GM19468 (cell line): ENCODE measurements at regions not wholly inside any gene's neighbourhood (a gene's known extent, or its start where the extent isn't known, plus 50 kb on each side); places are given as distances from the start of the nearest gene placed in this dataset.

Source experiments
- ATAC-seq: cut with Tn5 transposase; IDR thresholded peaks from one replicate; pipeline ENCODE4 v1.9.1; 2021; ENCODE audit warnings: mild to moderate bottlenecking, moderate library complexity, moderate number of reproducible peaks; ENCODE audit not compliant: unreplicated experiment; ENCODE audit errors: extremely low read depth

GRCh38 chr1:238279694-238280380 lies 389.1 kb upstream of the ZP4 start:
- ATAC-seq, result no peak

GRCh38 chr1:238272145-238272544 lies 381.4 kb upstream of the ZP4 start:
- no peak for ATAC-seq

- no peak for ATAC-seq
Measured at GRCh38 chr1:238265866-238266265, 375.1 kb upstream of the ZP4 start.

- no peak for ATAC-seq
Measured at GRCh38 chr1:238264951-238265350, 374.2 kb upstream of the ZP4 start.

GRCh38 chr1:238258510-238258909 lies 367.8 kb upstream of the ZP4 start:
- no peak for ATAC-seq

- ATAC-seq, result no peak
Measured at GRCh38 chr1:238257018-238257621, 366.4 kb upstream of the ZP4 start.

GRCh38 chr1:238254935-238255334 lies 364.2 kb upstream of the ZP4 start:
- ATAC-seq, result no peak

- peak; percentile 37 for ATAC-seq
Measured at GRCh38 chr1:238252033-238252802, 361.5 kb upstream of the ZP4 start.

GRCh38 chr1:238248356-238248755 lies 357.6 kb upstream of the ZP4 start:
- no peak for ATAC-seq

GRCh38 chr1:238242181-238242580 lies 351.5 kb upstream of the ZP4 start:
- no peak for ATAC-seq

- no peak for ATAC-seq
Measured at GRCh38 chr1:238241607-238242006, 350.9 kb upstream of the ZP4 start.

- ATAC-seq, result no peak
Measured at GRCh38 chr1:238239343-238239742, 348.6 kb upstream of the ZP4 start.

- no peak for ATAC-seq
Measured at GRCh38 chr1:238233966-238234365, 343.2 kb upstream of the ZP4 start.

GRCh38 chr1:238232084-238232710 lies 341.5 kb upstream of the ZP4 start:
- ATAC-seq, result no peak

- ATAC-seq, result no peak
Measured at GRCh38 chr1:238226810-238227209, 336.1 kb upstream of the ZP4 start.

GRCh38 chr1:238223076-238223640 lies 332.4 kb upstream of the ZP4 start:
- ATAC-seq, result no peak

GRCh38 chr1:238221738-238222137 lies 331.0 kb upstream of the ZP4 start:
- ATAC-seq, result no peak

- ATAC-seq, result no peak
Measured at GRCh38 chr1:238214449-238214848, 323.7 kb upstream of the ZP4 start.

GRCh38 chr1:238205045-238205662 lies 314.4 kb upstream of the ZP4 start:
- ATAC-seq, result no peak

GRCh38 chr1:238201992-238202391 lies 311.3 kb upstream of the ZP4 start:
- ATAC-seq, result no peak
